Pancreas (tissue), 10 donors: ENCODE measurements at regions not wholly inside any gene's neighbourhood (a gene's known extent, or its start where the extent isn't known, plus 50 kb on each side); places are given as distances from the start of the nearest gene placed in this dataset.

Experiments
- ATAC-seq, 4 donors: fragments of 200-7000 bp; cut with Tn5 transposase; one replicate each; pipeline versions ENCODE4 v1.8.0 to v1.9.1; 2020; ENCODE audit warnings: mild to moderate bottlenecking in 4 of 4, moderate library complexity in 4 of 4
- DNase-seq, 6 donors: peaks; one replicate each; pipeline ENCODE4 v3.0.0-alpha.2; 2020
- FAIRE-seq: peaks from 2 replicates; lab custom pipeline; 2012; peaks lifted over from hg19 to GRCh38; lab: Jason Lieb, UNC
- H3K27ac ChIP-seq, 4 donors: fragments of 200-600 bp; sonication (generic); 1 replicate in 3 of 4; 2 replicates in 1 of 4; pipeline versions ENCODE4 v1.5.0 to v1.8.0; 2020
- H3K27me3 ChIP-seq, 4 donors: fragments of 200-600 bp; one replicate each; pipeline ENCODE4 v1.8.0; 2021
- H3K36me3 ChIP-seq, 3 donors: fragments of 200-600 bp; sonication (generic) in 1 of 3; one replicate each; pipeline versions ENCODE4 v1.5.0 to v1.8.0; 2020 to 2021
- H3K4me1 ChIP-seq, 3 donors: fragments of 200-600 bp; one replicate each; pipeline ENCODE4 v1.8.0; 2021
- H3K4me3 ChIP-seq, 4 donors: fragments of 200-600 bp; sonication (generic) in 2 of 4; one replicate each; pipeline versions ENCODE4 v1.5.0 to v1.8.0; 2020 to 2021
- H3K9me3 ChIP-seq, 4 donors: fragments of 200-600 bp; one replicate each; pipeline ENCODE4 v1.8.0; 2021
- CTCF ChIP-seq, 4 donors: fragments of 200-600 bp; sonication (generic) in 3 of 4; IDR thresholded peaks; one replicate each; pipeline versions ENCODE4 v1.5.0 to v1.8.0; 2021; ENCODE audit warnings: antibody characterized with exemption in 4 of 4
- WGBS, 2 donors: extraction: QIAGEN DNeasy Blood & Tissue Kit; methylation state at CpG; one replicate each; pipeline ENCODE4 v1.1.7; 2013; 5-methylcytosine and 5-hydroxymethylcytosine counted together
- intact Hi-C, 3 donors: fragments of 100-400 bp; cut with DNase I; formaldehyde crosslinking; loops; one replicate each; pipeline versions ENCODE4 v1.11.1 to v1.14.2; 2022
- donor health status: healthy with polysubstance abuse.
- donor health status: DM: no; HTN: no; CAD: no; lungs with moderate emphysema.
- donor health status: DM: no; HTN: no; CAD: no.
- donor health status: control.
- donor health status: control.
- donor health status: Bipolar disorder and iron deficiency.
- donor health status: DM: yes; HTN: yes; CAD: no.
- donor health status: DM: no; HTN: no; CAD: no.
- donor health status: DM: no; HTN: no; CAD: no.
- donor health status: DM: yes; HTN: yes; CAD: no.

- WGBS, 2 donors, result 67 to 74% methylated on average over 4 of the region's 4 CpGs
- no peak for DNase-seq
These were observed 101.2 kb upstream of the SEC61G start for GRCh38 chr7:54860003-54860775.

GRCh38 chr7:54860843-54861242 lies 101.8 kb upstream of the SEC61G start:
- Histone ChIP-seq H3K4me3 (no peak overlapping the region), H3K9me3 (no peaks in the 10 kb centered on the region), H3K36me3 (no peaks in the 10 kb centered on the region), H3K27me3 (no peaks in the 10 kb centered on the region), H3K4me1 (no peaks in the 10 kb centered on the region), H3K27ac (no peak overlapping the region)
- intact Hi-C loops, result no loop called here
- TF ChIP-seq CTCF (IDR thresholded peaks at IDR 0.05), result no peak
- no peak for DNase-seq
- no peak for ATAC-seq
- no peak for FAIRE-seq

More at GRCh38 chr7:54860003-54860775, 101.2 kb upstream of the SEC61G start:
- Histone ChIP-seq H3K27me3 (no peaks in the 10 kb centered on the region), H3K27ac (no peak overlapping the region), H3K4me3 (no peak overlapping the region), H3K4me1 (no peaks in the 10 kb centered on the region), H3K9me3 (no peaks in the 10 kb centered on the region), H3K36me3 (no peaks in the 10 kb centered on the region)
- no peak for FAIRE-seq
- intact Hi-C loops, result no loop called here
- no peak for TF ChIP-seq CTCF (IDR thresholded peaks at IDR 0.05)
- ATAC-seq, result peak in 1 of 4 donors; percentile 22

- no peaks in the 10 kb centered on the region for H3K27me3 ChIP-seq
- H3K4me3 ChIP-seq, result no peak overlapping the region
- FAIRE-seq, result no peak
- H3K36me3 ChIP-seq, result no peaks in the 10 kb centered on the region
- no peak for TF ChIP-seq CTCF (IDR thresholded peaks at IDR 0.05)
- intact Hi-C loops, result no loop called here
- no peaks in the 10 kb centered on the region for H3K9me3 ChIP-seq
- DNase-seq, result no peak
- H3K27ac ChIP-seq, result no peak overlapping the region
- no peaks in the 10 kb centered on the region for H3K4me1 ChIP-seq
- ATAC-seq, result peak; percentile 50 to 82 (median 64)
- 25 to 38% methylated on average over 6 of the region's 6 CpGs for WGBS, 2 donors
These were observed 105.7 kb upstream of the SEC61G start for GRCh38 chr7:54864663-54865062.

GRCh38 chr7:54869523-54869922 lies 110.5 kb upstream of the SEC61G start:
- no peak overlapping the region for H3K4me3 ChIP-seq
- H3K9me3 ChIP-seq, result no peaks in the 10 kb centered on the region
- FAIRE-seq, result no peak
- 94 to 98% methylated on average over 1 of the region's 1 CpG for WGBS, 2 donors
- intact Hi-C loops, result no loop called here
- no peak overlapping the region for H3K27ac ChIP-seq
- DNase-seq, result no peak
- H3K36me3 ChIP-seq, result no peaks in the 10 kb centered on the region
- H3K4me1 ChIP-seq, result no peaks in the 10 kb centered on the region
- H3K27me3 ChIP-seq, result no peaks in the 10 kb centered on the region
- ATAC-seq, result no peak
- no peak for TF ChIP-seq CTCF (IDR thresholded peaks at IDR 0.05)

GRCh38 chr7:54874804-54875203 lies 115.8 kb upstream of the SEC61G start:
- 70 to 76% methylated on average over 1 of the region's 1 CpG for WGBS, 2 donors
- Histone ChIP-seq H3K27me3 (no peaks in the 10 kb centered on the region), H3K27ac (no peak overlapping the region), H3K4me3 (no peak overlapping the region), H3K4me1 (no peaks in the 10 kb centered on the region), H3K36me3 (no peaks in the 10 kb centered on the region), H3K9me3 (no peaks in the 10 kb centered on the region)
- no peak for FAIRE-seq
- no peak for TF ChIP-seq CTCF (IDR thresholded peaks at IDR 0.05)
- DNase-seq, result no peak
- ATAC-seq, result no peak
- intact Hi-C loops, result no loop called here
